DOHH2 (cell line): ENCODE measurements at regions not wholly inside any gene's neighbourhood (a gene's known extent, or its start where the extent isn't known, plus 50 kb on each side); places are given as distances from the start of the nearest gene placed in this dataset.
"Not testable (repeated sequence)": the region's sequence is repeated elsewhere in the genome, so short reads cannot be mapped to it uniquely, and the experiment has no call there.

Experiments used
- H3F3A ChIP-seq: fragments of 200-600 bp; sonication (generic), shearing (Covaris generic); 2 replicates; pipeline ENCODE4 v1.6.0; 2016; ENCODE audit warnings: antibody characterized with exemption, mild to moderate bottlenecking; ENCODE audit not compliant: control insufficient read depth, insufficient read depth
- H3K27ac ChIP-seq: fragments of 200-600 bp; sonication (generic); 2 replicates; pipeline ENCODE4 v1.5.1; 2014; ENCODE audit warnings: low read depth, mild to moderate bottlenecking, low read length, moderate library complexity
- H3K27me3 ChIP-seq: fragments of 200-600 bp; sonication (generic); 2 replicates; pipeline ENCODE4 v1.6.1; 2014; ENCODE audit warnings: mild to moderate bottlenecking, low read length, mixed read lengths; ENCODE audit not compliant: control insufficient read depth
- H3K36me3 ChIP-seq: fragments of 200-600 bp; sonication (generic); 2 replicates; pipeline ENCODE4 v1.6.1; 2014; ENCODE audit warnings: mild to moderate bottlenecking, low read length, moderate library complexity, mixed read lengths; ENCODE audit not compliant: control insufficient read depth
- H3K4me1 ChIP-seq: fragments of 200-600 bp; sonication (generic); 2 replicates; pipeline ENCODE4 v1.6.1; 2014; ENCODE audit warnings: mild to moderate bottlenecking, low read length, mixed read lengths; ENCODE audit not compliant: control insufficient read depth
- H3K4me2 ChIP-seq: fragments of 200-600 bp; sonication (generic); 2 replicates; pipeline ENCODE4 v1.6.0; 2014; ENCODE audit warnings: mild to moderate bottlenecking, low read length, moderate library complexity
- H3K4me3 ChIP-seq: fragments of 200-600 bp; sonication (generic); 2 replicates; pipeline ENCODE4 v1.5.1; 2014; ENCODE audit warnings: mild to moderate bottlenecking, low read length, mixed read lengths
- H3K79me2 ChIP-seq: fragments of 200-600 bp; sonication (generic); 2 replicates; pipeline ENCODE4 v1.6.1; 2014; ENCODE audit warnings: mild to moderate bottlenecking, low read length, mixed read lengths; ENCODE audit not compliant: control insufficient read depth
- H3K9me2 ChIP-seq: fragments of 200-600 bp; sonication (generic); replicated peaks from 2 replicates; pipeline ENCODE4 v1.6.1; 2014; ENCODE audit warnings: mild to moderate bottlenecking, low read length, mixed read lengths; ENCODE audit not compliant: control insufficient read depth
- H3K9me3 ChIP-seq: fragments of 200-600 bp; sonication (generic); 2 replicates; pipeline ENCODE4 v1.6.1; 2014; ENCODE audit warnings: antibody characterized with exemption, low read length, mixed read lengths; ENCODE audit not compliant: control insufficient read depth, insufficient read depth
- H4K20me1 ChIP-seq: fragments of 200-600 bp; sonication (generic); 2 replicates; pipeline ENCODE4 v1.6.0; 2014; ENCODE audit warnings: low read depth, mild to moderate bottlenecking, antibody characterized with exemption, low read length, moderate library complexity; ENCODE audit not compliant: control insufficient read depth, insufficient read depth
- CTCF ChIP-seq: fragments of 200-600 bp; sonication (generic); IDR thresholded peaks from one replicate; pipeline ENCODE4 v1.5.1; 2014; ENCODE audit warnings: antibody characterized with exemption, mild to moderate bottlenecking, low read depth, low read length; ENCODE audit not compliant: poor library complexity, severe bottlenecking
- EZH2phosphoT487 ChIP-seq: fragments of 200-600 bp; sonication (generic); IDR thresholded peaks from 2 replicates; pipeline ENCODE4 v1.6.1; 2017; ENCODE audit warnings: borderline replicate concordance, mild to moderate bottlenecking, antibody characterized with exemption, low read length, moderate library complexity, mixed read lengths

DNA sequence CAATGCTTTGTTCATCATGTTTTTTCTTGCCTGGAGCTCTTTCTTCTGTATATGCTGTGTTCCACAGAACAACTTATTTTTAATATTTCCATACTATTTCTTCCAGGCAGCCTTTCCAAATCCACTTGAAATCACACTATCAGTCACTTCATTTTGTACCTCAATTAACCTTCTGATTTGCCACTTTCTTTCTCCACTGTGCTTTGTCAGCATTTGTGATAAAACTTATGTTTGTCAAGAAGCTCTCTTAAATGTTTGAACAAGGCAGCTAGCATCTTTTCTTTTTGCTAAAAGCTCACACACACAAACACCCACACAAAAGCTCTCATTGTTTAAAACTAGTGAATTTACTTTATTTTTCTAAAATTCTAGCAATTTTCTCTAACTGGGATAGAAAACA lies 2014.7 kb upstream of the RAG2 start:
- H3K36me3 ChIP-seq: no peaks in the 10 kb centered on the region
- H3K9me3 ChIP-seq: no peaks in the 10 kb centered on the region
- no peaks in the 10 kb centered on the region for H3F3A ChIP-seq
- no peak for TF ChIP-seq CTCF
- TF ChIP-seq EZH2phosphoT487: no peak
- H3K4me1 ChIP-seq: no peaks in the 10 kb centered on the region
- no peaks in the 10 kb centered on the region for H3K9me2 ChIP-seq
- H4K20me1 ChIP-seq: no peaks in the 10 kb centered on the region
- no peaks in the 10 kb centered on the region for H3K79me2 ChIP-seq
- H3K27ac ChIP-seq: no peak overlapping the region
- H3K27me3 ChIP-seq: no peaks in the 10 kb centered on the region
- H3K4me3 ChIP-seq: no peak overlapping the region
- H3K4me2 ChIP-seq: no peak overlapping the region

GRCh38 chr11:38601371-38601770 lies 2003.3 kb upstream of the RAG2 start:
- H3K27me3 ChIP-seq, H3F3A ChIP-seq, H3K27ac ChIP-seq, H3K4me1 ChIP-seq, H3K36me3 ChIP-seq, H4K20me1 ChIP-seq, H3K9me2 ChIP-seq, H3K9me3 ChIP-seq, H3K4me2 ChIP-seq, H3K79me2 ChIP-seq, H3K4me3 ChIP-seq: not testable (repeated sequence)

DNA sequence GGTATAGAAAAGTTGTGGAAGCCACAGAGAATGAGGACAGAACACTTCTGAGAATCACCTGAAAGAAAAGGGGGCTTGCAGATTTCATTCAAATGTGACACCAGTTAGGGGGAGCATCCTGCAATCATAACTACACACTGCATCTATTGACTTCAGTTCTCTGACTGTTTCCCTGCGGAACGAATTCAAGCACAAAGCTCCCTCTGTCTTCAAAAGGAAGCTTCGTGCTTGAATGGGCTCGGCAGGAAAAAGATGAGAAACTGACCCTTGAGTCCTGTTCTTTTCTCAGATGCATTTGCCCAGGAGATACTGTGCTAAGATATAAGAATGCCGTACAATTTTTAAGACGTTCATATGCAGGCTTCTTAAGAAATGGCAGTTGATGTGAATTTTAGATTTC lies 2000.4 kb upstream of the RAG2 start:
- Histone ChIP-seq H3K4me2 (no peak overlapping the region), H3F3A (no peaks in the 10 kb centered on the region), H3K4me1 (no peaks in the 10 kb centered on the region), H3K27me3 (no peaks in the 10 kb centered on the region), H3K9me3 (no peaks in the 10 kb centered on the region), H3K4me3 (no peak overlapping the region), H3K36me3 (no peaks in the 10 kb centered on the region), H4K20me1 (no peaks in the 10 kb centered on the region), H3K79me2 (no peaks in the 10 kb centered on the region), H3K9me2 (no peaks in the 10 kb centered on the region), H3K27ac (no peak overlapping the region)
- TF ChIP-seq EZH2phosphoT487 (no peak), CTCF (no peak)

GRCh38 chr11:38595359-38596016 lies 1997.5 kb upstream of the RAG2 start:
- H3K4me3 ChIP-seq, H3K9me2 ChIP-seq, H3K27me3 ChIP-seq, H3K4me2 ChIP-seq, H3K4me1 ChIP-seq, H3F3A ChIP-seq, H3K27ac ChIP-seq, H4K20me1 ChIP-seq, H3K9me3 ChIP-seq, H3K79me2 ChIP-seq, H3K36me3 ChIP-seq: not testable (repeated sequence)
